A549 (cell line): ENCODE measurements at regions not wholly inside any gene's neighbourhood (a gene's known extent, or its start where the extent isn't known, plus 50 kb on each side); places are given as distances from the start of the nearest gene placed in this dataset.

ENCODE experiments used
- ATAC-seq, 2 experiments: fragments of 200-7000 bp in 1 of 2; fragments of >200 bp in 1 of 2; cut with Nextera tagmentation in 1 of 2; cut with Tn5 transposase in 1 of 2; 3 replicates each; pipeline versions ENCODE4 v1.8.0 to v1.9.1; 2018 to 2020; ENCODE audit warnings: mild to moderate bottlenecking in 1 of 2, moderate library complexity in 1 of 2
- CTCF ChIA-PET: fragments of 300-600 bp; sonication (Branson Sonifier 250); formaldehyde crosslinking; extraction: SDS; loops from one replicate; lab custom pipeline; 2021; ENCODE audit warnings: antibody characterized with exemption, inconsistent platforms; lab: Yijun Ruan, JAX
- POLR2A ChIA-PET: fragments of 350-600 bp; formaldehyde crosslinking; extraction: SDS; loops from one replicate; lab custom pipeline; 2021; ENCODE audit warnings: antibody characterized with exemption, inconsistent platforms; lab: Yijun Ruan, JAX
- DNase-seq, 2 experiments: peaks; one replicate each; pipeline versions ENCODE4 v3.0.0 to v3.0.0-alpha.2; 2011 to 2016; ENCODE audit warnings: low read depth in 1 of 2, low spot score in 1 of 2
- FAIRE-seq: peaks from 2 replicates; lab custom pipeline; 2011; peaks lifted over from hg19 to GRCh38; lab: Jason Lieb, UNC
- H3K27ac ChIP-seq, 2 experiments: fragments of >200 bp; sonication (Bioruptor Twin); formaldehyde crosslinking; 3 replicates each; pipeline ENCODE4 v1.5.1; 2016 to 2017
- H3K4me1 ChIP-seq: fragments of >200 bp; sonication (Bioruptor Twin); formaldehyde crosslinking; 3 replicates; pipeline ENCODE4 v1.6.1; 2016
- H3K4me2 ChIP-seq: fragments of >200 bp; sonication (Bioruptor Twin); formaldehyde crosslinking; 3 replicates; pipeline ENCODE4 v1.6.1; 2016
- H3K4me3 ChIP-seq: fragments of >200 bp; sonication (Bioruptor Twin); formaldehyde crosslinking; 3 replicates; pipeline ENCODE4 v1.5.1; 2016
- H3K9me3 ChIP-seq: fragments of >200 bp; sonication (Bioruptor Twin); formaldehyde crosslinking; 3 replicates; pipeline ENCODE4 v1.6.1; 2016
- BHLHE40 ChIP-seq: IDR thresholded peaks from 2 replicates; pipeline ENCODE4 v1.6.1; 2012; ENCODE audit warnings: low read depth, low read length, inconsistent platforms
- CBX2 ChIP-seq: fragments of 200-600 bp; sonication (generic); IDR thresholded peaks from 2 replicates; pipeline ENCODE4 v1.6.1; 2016; ENCODE audit warnings: low read depth, mild to moderate bottlenecking, borderline replicate concordance
- CBX8 ChIP-seq: fragments of 200-600 bp; sonication (generic); IDR thresholded peaks from 2 replicates; pipeline ENCODE4 v1.6.1; 2016
- CEBPB ChIP-seq, 2 experiments: fragments of >200 bp in 1 of 2; sonication (Bioruptor Twin) in 1 of 2; formaldehyde crosslinking in 1 of 2; IDR thresholded peaks; 2 replicates each; pipeline ENCODE4 v1.6.1; 2012 to 2016
- CHD2 ChIP-seq: fragments of 150-350 bp; IDR thresholded peaks from 2 replicates; pipeline ENCODE4 v1.6.1; 2014; ENCODE audit warnings: low read length; ENCODE audit not compliant: partially characterized antibody
- EHF ChIP-seq: fragments of 250-450 bp; sonication (Bioruptor Pico); IDR thresholded peaks from 2 replicates; pipeline ENCODE4 v1.5.0; 2020; ENCODE audit warnings: mild to moderate bottlenecking
- FOSL2 ChIP-seq, 2 experiments: fragments of 450-650 bp in 1 of 2; fragments of >200 bp in 1 of 2; sonication (Bioruptor Twin) in 1 of 2; formaldehyde crosslinking; IDR thresholded peaks; 2 replicates each; pipeline versions ENCODE4 v1.5.0 to v1.6.1; 2016 to 2020; ENCODE audit warnings: mild to moderate bottlenecking in 1 of 2, moderate library complexity in 1 of 2
- GATA3 ChIP-seq: IDR thresholded peaks from 2 replicates; pipeline ENCODE4 v1.6.1; 2012; ENCODE audit warnings: borderline replicate concordance
- HDAC2 ChIP-seq: fragments of 200-600 bp; sonication (generic); IDR thresholded peaks from 2 replicates; pipeline ENCODE4 v1.6.1; 2016
- HOXA7 ChIP-seq: fragments of 250-450 bp; sonication (Bioruptor Pico); IDR thresholded peaks from 2 replicates; pipeline ENCODE4 v1.5.0; 2020; ENCODE audit warnings: mild to moderate bottlenecking, moderate library complexity
- HOXB5 ChIP-seq: fragments of 250-450 bp; sonication (Bioruptor Pico); IDR thresholded peaks from 2 replicates; pipeline ENCODE4 v1.5.0; 2020; ENCODE audit warnings: mild to moderate bottlenecking, moderate library complexity
- KDM1A ChIP-seq: fragments of 200-600 bp; sonication (generic); IDR thresholded peaks from 2 replicates; pipeline ENCODE4 v1.6.1; 2016; ENCODE audit warnings: low read depth, mild to moderate bottlenecking
- MYC ChIP-seq: IDR thresholded peaks from 2 replicates; pipeline ENCODE4 v1.6.1; 2012; ENCODE audit warnings: mild to moderate bottlenecking, inconsistent platforms, low read length, improper control_type of control experiment, borderline replicate concordance
- NFE2L2 ChIP-seq: fragments of 150-350 bp; conservative IDR thresholded peaks from 2 replicates; pipeline ENCODE4 v1.6.1; 2014; ENCODE audit warnings: low read length
- PBX3 ChIP-seq: IDR thresholded peaks from 2 replicates; pipeline ENCODE4 v1.6.1; 2012
- POLR2A ChIP-seq: IDR thresholded peaks from 2 replicates; pipeline ENCODE4 v1.6.1; 2012; ENCODE audit warnings: mild to moderate bottlenecking, low read length
- POLR2AphosphoS2 ChIP-seq: conservative IDR thresholded peaks from 2 replicates; pipeline ENCODE4 v1.6.1; 2012; ENCODE audit warnings: low read length, improper control_type of control experiment, inconsistent platforms
- REST ChIP-seq: fragments of 200-600 bp; sonication (generic); IDR thresholded peaks from 2 replicates; pipeline ENCODE4 v1.6.1; 2016; ENCODE audit warnings: antibody characterized with exemption, mild to moderate bottlenecking, moderate library complexity
- RFX5 ChIP-seq: fragments of 450-650 bp; IDR thresholded peaks from 2 replicates; pipeline ENCODE4 v1.7.1; 2014; ENCODE audit warnings: antibody characterized with exemption, mild to moderate bottlenecking, moderate library complexity
- RNF2 ChIP-seq: fragments of 200-600 bp; sonication (generic); IDR thresholded peaks from 2 replicates; pipeline ENCODE4 v1.6.1; 2016; ENCODE audit warnings: low read depth, mild to moderate bottlenecking, antibody characterized with exemption, moderate library complexity, borderline replicate concordance
- SMC3 ChIP-seq: fragments of >200 bp; sonication (Bioruptor Twin); formaldehyde crosslinking; IDR thresholded peaks from 3 replicates; pipeline ENCODE4 v1.6.1; 2018; ENCODE audit warnings: inconsistent platforms
- WGBS: methylation state at CpG from one replicate; pipeline ENCODE4 v1.1.6; 2017; ENCODE audit errors: missing lambda C conversion rate; 5-methylcytosine and 5-hydroxymethylcytosine counted together
- TF ChIP-seq, protein P1 (sequence below): fragments of 250-450 bp; sonication (Bioruptor Pico); IDR thresholded peaks from 2 replicates; pipeline ENCODE4 v1.5.0; 2020; ENCODE audit warnings: low read depth, mild to moderate bottlenecking, moderate library complexity
- TF ChIP-seq, protein P2 (sequence below): fragments of 450-650 bp; IDR thresholded peaks from 2 replicates; pipeline ENCODE4 v1.6.1; 2014; ENCODE audit warnings: antibody characterized with exemption

- 3% methylated on average over 7 of the region's 7 CpGs for WGBS
- ATAC-seq (no peak), FAIRE-seq (no peak), DNase-seq (no peak)
- Histone ChIP-seq H3K4me2 (no peak overlapping the region), H3K4me1 (no peaks in the 10 kb centered on the region), H3K4me3 (no peak overlapping the region), H3K27ac (no peak overlapping the region), H3K9me3 (no peaks in the 10 kb centered on the region)
- ChIA-PET POLR2A (no interaction called here), CTCF (interaction anchor here (0.9 kb wide), 1 partner anchor 576 kb away, joined by 3 read pairs; no protein-coding TSS in a partner anchor)
- TF ChIP-seq KDM1A (no peak), CHD2 (no peak), MYC (no peak)
- TF ChIP-seq, protein P1, sequence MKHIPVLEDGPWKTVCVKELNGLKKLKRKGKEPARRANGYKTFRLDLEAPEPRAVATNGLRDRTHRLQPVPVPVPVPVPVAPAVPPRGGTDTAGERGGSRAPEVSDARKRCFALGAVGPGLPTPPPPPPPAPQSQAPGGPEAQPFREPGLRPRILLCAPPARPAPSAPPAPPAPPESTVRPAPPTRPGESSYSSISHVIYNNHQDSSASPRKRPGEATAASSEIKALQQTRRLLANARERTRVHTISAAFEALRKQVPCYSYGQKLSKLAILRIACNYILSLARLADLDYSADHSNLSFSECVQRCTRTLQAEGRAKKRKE (CRISPR knock-in tag): no peak
Observed at GRCh38 chr16:6066652-6067051, 969.1 kb upstream of the EEF2KMT start.

DNA sequence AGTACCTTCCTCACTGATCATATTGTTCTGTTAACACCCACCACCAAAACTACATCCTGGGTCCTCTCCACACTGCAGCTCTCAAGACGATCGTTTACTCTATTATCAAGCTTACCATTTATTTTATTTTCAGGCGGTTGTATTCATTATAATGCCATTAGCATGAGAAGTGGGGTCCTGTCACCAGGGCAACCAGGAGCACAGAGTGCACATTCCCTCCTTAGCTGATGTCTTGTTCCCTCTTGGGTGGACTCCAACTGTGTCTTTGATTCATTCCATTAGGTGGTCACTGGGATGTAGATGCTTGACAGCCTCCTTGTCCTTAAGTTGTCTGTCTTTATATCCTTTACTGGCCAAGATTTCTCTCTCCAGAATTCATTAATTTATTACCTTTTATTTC, 965.9 kb upstream of the EEF2KMT start:
- CTCF ChIA-PET: no interaction called here

More for the DNA sequence above, 965.9 kb upstream of the EEF2KMT start:
- 9% methylated on average over 3 of the region's 3 CpGs for WGBS
- FAIRE-seq (no peak), ATAC-seq (no peak), DNase-seq (no peak)
- Histone ChIP-seq H3K9me3 (no peaks in the 10 kb centered on the region), H3K4me1 (no peaks in the 10 kb centered on the region), H3K27ac (no peak overlapping the region), H3K4me2 (no peak overlapping the region), H3K4me3 (no peak overlapping the region)
- no peak for TF ChIP-seq POLR2AphosphoS2
- TF ChIP-seq RFX5: no peak
- no peak for TF ChIP-seq CBX8
- TF ChIP-seq CEBPB (IDR thresholded peaks at IDR 0.05): no peak
- no peak for TF ChIP-seq HDAC2
- no peak for TF ChIP-seq BHLHE40
- TF ChIP-seq PBX3: no peak
- TF ChIP-seq CBX2: no peak
- TF ChIP-seq EHF (CRISPR knock-in tag): no peak
- no peak for TF ChIP-seq RNF2
- no peak for TF ChIP-seq NFE2L2
- no peak for TF ChIP-seq GATA3
- TF ChIP-seq HOXB5: no peak
- TF ChIP-seq, protein P2, sequence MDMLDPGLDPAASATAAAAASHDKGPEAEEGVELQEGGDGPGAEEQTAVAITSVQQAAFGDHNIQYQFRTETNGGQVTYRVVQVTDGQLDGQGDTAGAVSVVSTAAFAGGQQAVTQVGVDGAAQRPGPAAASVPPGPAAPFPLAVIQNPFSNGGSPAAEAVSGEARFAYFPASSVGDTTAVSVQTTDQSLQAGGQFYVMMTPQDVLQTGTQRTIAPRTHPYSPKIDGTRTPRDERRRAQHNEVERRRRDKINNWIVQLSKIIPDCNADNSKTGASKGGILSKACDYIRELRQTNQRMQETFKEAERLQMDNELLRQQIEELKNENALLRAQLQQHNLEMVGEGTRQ: no peak
- no peak for TF ChIP-seq HOXA7 (CRISPR knock-in tag)
- no peak for TF ChIP-seq FOSL2 (IDR thresholded peaks at IDR 0.05)
- no peak for TF ChIP-seq FOSL2 (CRISPR knock-in tag; IDR thresholded peaks at IDR 0.05)
- no peak for TF ChIP-seq POLR2A
- TF ChIP-seq REST: no peak
- TF ChIP-seq SMC3: no peak
- POLR2A ChIA-PET: no interaction called here
